Transverse colon (tissue), 4 donors: ENCODE measurements at regions not wholly inside any gene's neighbourhood (a gene's known extent, or its start where the extent isn't known, plus 50 kb on each side); places are given as distances from the start of the nearest gene placed in this dataset.

Experiments used
- DNase-seq: peaks from one replicate; pipeline ENCODE4 v3.0.0-alpha.2; 2019
- H3K27ac ChIP-seq, 4 donors: fragments of 200-600 bp; sonication (generic); 2 replicates each; pipeline ENCODE4 v1.5.1; 2016 to 2018; ENCODE audit warnings: inconsistent platforms in 4 of 4
- H3K27me3 ChIP-seq: fragments of 200-600 bp; sonication (generic); 2 replicates; pipeline ENCODE4 v1.5.1; 2017; ENCODE audit warnings: inconsistent platforms
- H3K36me3 ChIP-seq, 4 donors: fragments of 200-600 bp; sonication (generic); 2 replicates each; pipeline ENCODE4 v1.5.1; 2017 to 2019; ENCODE audit warnings: inconsistent platforms in 4 of 4
- H3K4me1 ChIP-seq, 4 donors: fragments of 200-600 bp; sonication (generic); 2 replicates each; pipeline ENCODE4 v1.5.1; 2017 to 2020; ENCODE audit warnings: inconsistent platforms in 4 of 4
- H3K4me3 ChIP-seq, 4 donors: fragments of 200-600 bp; sonication (generic); 1 replicate in 1 of 4; 2 replicates in 3 of 4; pipeline versions ENCODE4 v1.5.1 to v1.6.1; 2017 to 2019; ENCODE audit warnings: inconsistent platforms in 4 of 4
- H3K9me3 ChIP-seq, 2 donors: fragments of 200-600 bp; sonication (generic); 2 replicates each; pipeline ENCODE4 v1.5.1; 2017 to 2019; ENCODE audit warnings: inconsistent platforms in 2 of 2
- CTCF ChIP-seq, 5 experiments: fragments of 200-600 bp in 3 of 5; fragments of 450-650 bp in 2 of 5; sonication (generic) in 3 of 5; IDR thresholded peaks; 1 replicate in 2 of 5; 2 replicates in 3 of 5; pipeline ENCODE4 v1.5.1; 2016 to 2017; ENCODE audit warnings: antibody characterized with exemption in 5 of 5, inconsistent platforms in 3 of 5, mild to moderate bottlenecking in 2 of 5, moderate library complexity in 1 of 5
- EP300 ChIP-seq: sonication (generic); formaldehyde crosslinking; IDR thresholded peaks from one replicate; pipeline ENCODE4 v1.6.1; 2017; ENCODE audit warnings: antibody characterized with exemption, low read depth
- POLR2A ChIP-seq: fragments of 450-650 bp; IDR thresholded peaks from one replicate; pipeline ENCODE4 v1.6.1; 2016; ENCODE audit warnings: antibody characterized with exemption, mild to moderate bottlenecking, moderate library complexity
- POLR2AphosphoS5 ChIP-seq, 3 donors: sonication (generic); formaldehyde crosslinking; IDR thresholded peaks; one replicate each; pipeline ENCODE4 v1.6.1; 2016; ENCODE audit warnings: antibody characterized with exemption in 3 of 3
- WGBS, 2 donors: methylation state at CpG; one replicate each; pipeline ENCODE4 v1.1.5; 2018; ENCODE audit warnings: low coverage in 1 of 2; 5-methylcytosine and 5-hydroxymethylcytosine counted together
- in situ Hi-C, 4 donors: fragments of 200-750 bp; cut with MboI; loops; one replicate each; pipeline versions ENCODE4 v1.15.0 to v1.15.1; 2017; ENCODE audit warnings: low sequenced_read_pairs in 3 of 4, low pct_ligation_motif_present in 1 of 4, low pct_unique_long_range_greater_than_20kb in 1 of 4
- intact Hi-C: fragments of 100-400 bp; cut with DNase I; formaldehyde crosslinking; loops from one replicate; pipeline ENCODE4 v1.15.1; 2023; ENCODE audit warnings: low total_unique reads

GRCh38 chr3:18870074-18870640 is 278.2 kb upstream of the KCNH8 start:
- no peaks in the 10 kb centered on the region for H3K36me3 ChIP-seq
- H3K27ac ChIP-seq = no peak overlapping the region
- H3K4me3 ChIP-seq = no peak overlapping the region
- intact Hi-C loops = no loop called here
- no peaks in the 10 kb centered on the region for H3K27me3 ChIP-seq
- WGBS, 2 donors = 78 to 79% methylated on average over 1 of the region's 1 CpG
- DNase-seq = no peak
- H3K9me3 ChIP-seq = no peaks in the 10 kb centered on the region
- H3K4me1 ChIP-seq = no peaks in the 10 kb centered on the region
- TF ChIP-seq EP300 (no peak), POLR2AphosphoS5 (IDR thresholded peaks at IDR 0.05) (no peak), POLR2A (no peak)
- in situ Hi-C loops = no loop called here

- Histone ChIP-seq H3K36me3 (no peaks in the 10 kb centered on the region), H3K9me3 (no peaks in the 10 kb centered on the region), H3K27ac (no peak overlapping the region), H3K4me3 (no peak overlapping the region), H3K27me3 (no peaks in the 10 kb centered on the region), H3K4me1 (no peaks in the 10 kb centered on the region)
- in situ Hi-C loops (no loop called here), intact Hi-C loops (no loop called here)
- TF ChIP-seq POLR2A (no peak), EP300 (no peak), CTCF (IDR thresholded peaks at IDR 0.05) (no peak), POLR2AphosphoS5 (IDR thresholded peaks at IDR 0.05) (no peak)
- WGBS, 2 donors = 79 to 92% methylated on average over 4 of the region's 4 CpGs
- no peak for DNase-seq
Observed at GRCh38 chr3:18868911-18869689, 279.2 kb upstream of the KCNH8 start.

- TF ChIP-seq EP300 (no peak), POLR2AphosphoS5 (IDR thresholded peaks at IDR 0.05) (no peak), CTCF (IDR thresholded peaks at IDR 0.05) (no peak), POLR2A (no peak)
- 54% methylated on average over 1 of the region's 1 CpG; no CpG with 5 or more reads in 1 of the 2 donors for WGBS, 2 donors
- H3K27ac ChIP-seq = no peak overlapping the region
- H3K4me3 ChIP-seq = no peak overlapping the region
- intact Hi-C loops = no loop called here
- no peaks in the 10 kb centered on the region for H3K4me1 ChIP-seq
- no peak for DNase-seq
- H3K9me3 ChIP-seq = no peaks in the 10 kb centered on the region
- H3K27me3 ChIP-seq = no peaks in the 10 kb centered on the region
- in situ Hi-C loops = no loop called here
- H3K36me3 ChIP-seq = no peaks in the 10 kb centered on the region
Observed at GRCh38 chr3:18866899-18867298, 281.4 kb upstream of the KCNH8 start.

GRCh38 chr3:18864933-18865731 is 283.2 kb upstream of the KCNH8 start:
- DNase-seq = no peak
- Histone ChIP-seq H3K4me1 (no peaks in the 10 kb centered on the region), H3K36me3 (no peaks in the 10 kb centered on the region), H3K4me3 (no peak overlapping the region), H3K9me3 (no peaks in the 10 kb centered on the region), H3K27me3 (no peaks in the 10 kb centered on the region), H3K27ac (no peak overlapping the region)
- intact Hi-C loops = no loop called here
- no peak for TF ChIP-seq POLR2AphosphoS5 (IDR thresholded peaks at IDR 0.05)
- no peak for TF ChIP-seq EP300
- TF ChIP-seq CTCF (IDR thresholded peaks at IDR 0.05) = no peak
- TF ChIP-seq POLR2A = no peak
- in situ Hi-C loops = no loop called here
- 72 to 79% methylated on average over 3 of the region's 3 CpGs for WGBS, 2 donors
